ENCODE measurements at regions not wholly inside any gene's neighbourhood (a gene's known extent, or its start where the extent isn't known, plus 50 kb on each side); places are given as distances from the start of the nearest gene placed in this dataset.

DNA sequence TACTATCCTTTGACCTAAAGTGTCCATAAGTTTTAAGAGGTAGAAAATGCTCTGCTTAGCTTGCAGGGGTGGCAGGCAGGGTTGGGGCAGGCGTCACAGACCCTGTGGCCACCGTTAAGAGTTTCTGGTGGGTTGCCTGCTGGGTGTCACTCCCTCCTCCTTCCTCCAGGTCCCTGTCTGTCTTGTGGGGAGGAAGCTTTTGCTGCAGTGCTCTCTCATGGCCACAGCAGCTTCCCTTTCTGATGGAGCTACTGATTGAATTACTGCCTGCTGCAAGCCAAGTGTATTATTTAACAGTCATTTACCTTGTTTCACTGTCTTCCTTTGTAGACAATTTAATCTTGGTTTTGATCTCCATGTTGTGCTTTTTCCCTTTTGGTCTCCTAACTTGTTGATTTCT is 384.6 kb downstream of the IDS start:
- H3K27me3 ChIP-seq: no peaks in the 10 kb centered on the region
- H3K36me3 ChIP-seq: no peaks in the 10 kb centered on the region
- no peak overlapping the region for H3K4me3 ChIP-seq
- no peak for ATAC-seq
- 8 to 28% methylated on average over 2 of the region's 2 CpGs for WGBS, 2 donors
- DNase-seq: no peak
- no peak overlapping the region for H3K27ac ChIP-seq
- intact Hi-C loops (cut with DNase I): no loop called here
- no peaks in the 10 kb centered on the region for H3K4me1 ChIP-seq
- H3K9me3 ChIP-seq: no peaks in the 10 kb centered on the region
- TF ChIP-seq, protein P1, sequence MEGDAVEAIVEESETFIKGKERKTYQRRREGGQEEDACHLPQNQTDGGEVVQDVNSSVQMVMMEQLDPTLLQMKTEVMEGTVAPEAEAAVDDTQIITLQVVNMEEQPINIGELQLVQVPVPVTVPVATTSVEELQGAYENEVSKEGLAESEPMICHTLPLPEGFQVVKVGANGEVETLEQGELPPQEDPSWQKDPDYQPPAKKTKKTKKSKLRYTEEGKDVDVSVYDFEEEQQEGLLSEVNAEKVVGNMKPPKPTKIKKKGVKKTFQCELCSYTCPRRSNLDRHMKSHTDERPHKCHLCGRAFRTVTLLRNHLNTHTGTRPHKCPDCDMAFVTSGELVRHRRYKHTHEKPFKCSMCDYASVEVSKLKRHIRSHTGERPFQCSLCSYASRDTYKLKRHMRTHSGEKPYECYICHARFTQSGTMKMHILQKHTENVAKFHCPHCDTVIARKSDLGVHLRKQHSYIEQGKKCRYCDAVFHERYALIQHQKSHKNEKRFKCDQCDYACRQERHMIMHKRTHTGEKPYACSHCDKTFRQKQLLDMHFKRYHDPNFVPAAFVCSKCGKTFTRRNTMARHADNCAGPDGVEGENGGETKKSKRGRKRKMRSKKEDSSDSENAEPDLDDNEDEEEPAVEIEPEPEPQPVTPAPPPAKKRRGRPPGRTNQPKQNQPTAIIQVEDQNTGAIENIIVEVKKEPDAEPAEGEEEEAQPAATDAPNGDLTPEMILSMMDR (IDR thresholded peaks at IDR 0.05): no peak

DNA sequence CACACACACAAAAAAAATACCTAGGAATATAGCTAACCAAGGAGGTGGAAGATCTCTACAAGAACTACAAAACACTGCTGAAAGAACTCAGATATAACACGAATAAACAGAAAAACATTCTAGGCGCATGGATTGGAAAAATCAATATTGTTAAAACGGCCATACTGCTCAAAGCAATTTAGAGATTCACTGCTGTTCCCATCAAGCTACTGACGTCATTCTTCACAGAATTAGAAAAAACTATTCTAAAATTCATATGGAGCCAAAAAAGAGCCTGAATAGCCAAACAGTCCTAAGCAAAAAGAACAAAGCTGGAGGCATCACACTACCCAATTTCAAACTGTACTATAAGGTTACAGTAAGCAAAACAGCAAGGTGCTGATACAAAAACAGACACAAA is 390.2 kb downstream of the IDS start:
- no peak overlapping the region for H3K4me3 ChIP-seq
- intact Hi-C loops (cut with DNase I): no loop called here
- DNase-seq (no peak), ATAC-seq (no peak)
- no peak overlapping the region for H3K27ac ChIP-seq
- no peaks in the 10 kb centered on the region for H3K36me3 ChIP-seq
- H3K4me1 ChIP-seq: no peaks in the 10 kb centered on the region
- no peaks in the 10 kb centered on the region for H3K27me3 ChIP-seq
- TF ChIP-seq, protein P1 (IDR thresholded peaks at IDR 0.05): no peak
- WGBS, 2 donors: 74 to 79% methylated on average over 4 of the region's 4 CpGs
- H3K9me3 ChIP-seq: peaks cover 0 to 19% (median 0%) of the 10 kb centered on the region in 11 donors

DNA sequence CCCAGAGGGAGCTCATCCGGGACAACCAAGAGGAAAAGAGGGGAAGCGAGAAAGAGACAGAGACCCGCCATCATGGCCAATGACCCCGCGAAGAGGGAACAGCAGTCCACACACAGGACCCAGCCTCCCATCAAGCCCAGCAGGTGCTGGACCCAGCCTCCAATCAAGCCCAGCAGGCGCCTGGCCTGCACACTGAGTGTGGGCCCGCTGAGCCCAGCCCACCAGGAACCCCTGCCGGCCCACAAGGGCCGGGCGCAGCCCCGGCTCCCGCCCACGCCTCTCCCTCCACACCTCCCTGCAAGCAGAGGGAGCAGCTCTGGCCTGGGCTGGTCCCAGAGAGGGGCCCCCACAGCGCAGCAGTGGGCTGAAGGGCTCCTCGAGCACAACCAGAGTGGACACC is 391.1 kb downstream of the IDS start:
- Histone ChIP-seq H3K9me3 (peaks cover 0 to 28% (median 0%) of the 10 kb centered on the region in 11 donors), H3K27ac (no peak overlapping the region), H3K36me3 (no peaks in the 10 kb centered on the region), H3K4me3 (no peak overlapping the region), H3K4me1 (no peaks in the 10 kb centered on the region), H3K27me3 (no peaks in the 10 kb centered on the region)
- ATAC-seq: no peak
- TF ChIP-seq, protein P1 (IDR thresholded peaks at IDR 0.05): no peak
- WGBS, 2 donors: 81 to 88% methylated on average over 7 to 15 of the region's 15 CpGs
- intact Hi-C loops (cut with DNase I): no loop called here
- DNase-seq: no peak

DNA sequence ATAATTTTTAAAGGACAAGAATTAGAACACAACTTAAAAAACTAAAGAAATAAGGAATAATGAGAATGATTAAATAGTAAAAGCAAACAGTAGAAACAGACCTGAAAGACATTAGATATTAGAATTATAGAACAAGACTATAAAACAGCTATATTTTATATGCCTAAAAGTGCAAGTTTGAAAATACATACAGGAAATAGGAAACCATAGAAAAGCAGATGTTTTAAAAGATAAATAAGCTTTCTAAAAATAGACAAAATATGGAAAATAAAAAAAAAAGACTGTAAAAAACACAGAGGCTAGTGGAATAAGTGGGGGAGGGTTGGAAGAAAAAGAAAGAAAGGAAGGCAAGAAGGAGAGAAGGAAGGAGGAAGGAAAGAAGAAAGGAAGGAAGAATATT is 407.3 kb downstream of the IDS start:
- Histone ChIP-seq H3K27me3 (no peaks in the 10 kb centered on the region), H3K36me3 (no peaks in the 10 kb centered on the region), H3K27ac (no peak overlapping the region), H3K9me3 (no peaks in the 10 kb centered on the region), H3K4me1 (no peaks in the 10 kb centered on the region), H3K4me3 (no peak overlapping the region)
- DNase-seq (no peak), ATAC-seq (no peak)
- TF ChIP-seq, protein P1 (IDR thresholded peaks at IDR 0.05): no peak
- intact Hi-C loops (cut with DNase I): no loop called here

GRCh38 chrX:149092179-149092578 is 412.9 kb downstream of the IDS start:
- Histone ChIP-seq H3K27me3 (no peaks in the 10 kb centered on the region), H3K9me3 (peaks cover 0 to 10% (median 0%) of the 10 kb centered on the region in 11 donors), H3K36me3 (no peaks in the 10 kb centered on the region), H3K4me3 (no peak overlapping the region), H3K27ac (no peak overlapping the region), H3K4me1 (no peaks in the 10 kb centered on the region)
- 72 to 73% methylated on average over 3 of the region's 3 CpGs for WGBS, 2 donors
- TF ChIP-seq, protein P1 (IDR thresholded peaks at IDR 0.05): no peak
- DNase-seq (no peak), ATAC-seq (no peak)
- intact Hi-C loops (cut with DNase I): no loop called here
